Naive B cell (primary cell): ENCODE measurements at regions not wholly inside any gene's neighbourhood (a gene's known extent, or its start where the extent isn't known, plus 50 kb on each side); places are given as distances from the start of the nearest gene placed in this dataset.
"Not testable (repeated sequence)": the region's sequence is repeated elsewhere in the genome, so short reads cannot be mapped to it uniquely, and the experiment has no call there.

Experiments
- ATAC-seq, 2 donors: fragments of 150-1000 bp; cut with Tn5 transposase; 2 replicates each; pipeline ENCODE4 v1.10.0; 2021; ENCODE audit warnings: low read depth in 2 of 2, mild to moderate bottlenecking in 2 of 2, moderate library complexity in 2 of 2
- DNase-seq: peaks from one replicate; pipeline ENCODE4 v3.0.0; 2022
- H3K27ac Mint-ChIP-seq, 6 donors: one replicate each; pipeline ENCODE4 v1.8.0; 2020 to 2022; ENCODE audit warnings: mild to moderate bottlenecking in 6 of 6, mixed read lengths in 6 of 6, moderate library complexity in 5 of 6, inconsistent platforms in 2 of 6
- H3K27me3 Mint-ChIP-seq, 3 donors: one replicate each; pipeline ENCODE4 v1.8.0; 2021 to 2022; ENCODE audit warnings: mixed read lengths in 3 of 3, mild to moderate bottlenecking in 1 of 3
- H3K36me3 Mint-ChIP-seq, 2 donors: one replicate each; pipeline ENCODE4 v1.8.0; 2020 to 2022; ENCODE audit warnings: mixed read lengths in 2 of 2, inconsistent platforms in 1 of 2, mild to moderate bottlenecking in 1 of 2
- H3K4me1 Mint-ChIP-seq, 3 donors: one replicate each; pipeline ENCODE4 v1.8.0; 2020 to 2022; ENCODE audit warnings: mixed read lengths in 3 of 3, inconsistent platforms in 1 of 3, mild to moderate bottlenecking in 1 of 3, moderate library complexity in 1 of 3
- H3K4me3 Mint-ChIP-seq, 8 donors: one replicate each; pipeline ENCODE4 v1.8.0; 2020 to 2022; ENCODE audit warnings: mild to moderate bottlenecking in 8 of 8, mixed read lengths in 8 of 8, moderate library complexity in 8 of 8, inconsistent platforms in 2 of 8
- H3K9me3 Mint-ChIP-seq, 7 donors: one replicate each; pipeline ENCODE4 v1.8.0; 2020 to 2022; ENCODE audit warnings: mixed read lengths in 7 of 7, mild to moderate bottlenecking in 5 of 7, inconsistent platforms in 2 of 7, moderate library complexity in 1 of 7

DNA sequence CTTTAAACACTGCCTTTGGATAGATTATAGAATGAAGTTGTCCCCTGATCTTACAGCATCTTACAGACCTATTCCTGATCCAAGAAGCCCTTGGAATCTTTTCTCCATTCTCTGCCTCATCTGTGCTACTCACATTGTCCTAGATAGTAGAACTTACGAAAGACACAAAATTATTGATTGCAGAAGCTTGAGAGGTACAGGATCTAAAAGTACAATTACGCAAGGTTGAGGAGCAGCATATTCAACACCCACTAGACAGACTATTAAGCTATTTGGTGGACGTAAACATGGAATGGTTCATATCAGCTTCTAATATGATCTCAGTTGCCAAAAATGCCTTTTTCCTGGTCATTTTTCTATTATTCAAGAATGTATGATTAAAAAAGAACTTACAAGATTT, 90.5 kb upstream of the SEM1 start:
- peaks cover 5 to 19% (median 18%) of the 10 kb centered on the region in 3 donors for H3K27me3 Mint-ChIP-seq

DNA sequence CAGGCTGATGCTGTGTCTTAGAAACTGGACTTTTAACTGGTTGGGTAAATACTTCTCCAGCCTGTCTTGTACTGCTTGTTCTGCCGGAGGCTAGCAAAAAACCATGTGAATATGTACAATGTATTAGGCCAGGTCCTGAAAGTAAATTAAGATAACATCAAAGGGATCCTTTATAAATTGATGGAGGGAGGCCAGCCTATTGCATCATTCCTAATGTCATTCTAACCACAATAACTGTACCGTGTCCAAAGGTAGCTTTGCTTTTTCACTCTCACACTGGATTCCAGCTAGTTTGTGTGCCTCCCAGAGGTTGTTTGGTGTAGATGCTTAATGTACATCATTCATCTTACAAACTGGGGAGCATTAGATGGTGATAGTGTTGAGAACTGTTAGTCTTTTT, 91.2 kb upstream of the SEM1 start:
- H3K27me3 Mint-ChIP-seq, result peaks cover 5 to 19% (median 18%) of the 10 kb centered on the region in 3 donors
- no peak overlapping the region for H3K4me3 Mint-ChIP-seq
- H3K4me1 Mint-ChIP-seq, result no peaks in the 10 kb centered on the region

More for the DNA sequence above, 90.5 kb upstream of the SEM1 start:
- H3K4me3 Mint-ChIP-seq, result no peak overlapping the region
- no peak for DNase-seq
- no peaks in the 10 kb centered on the region for H3K4me1 Mint-ChIP-seq
- H3K36me3 Mint-ChIP-seq, result no peaks in the 10 kb centered on the region
- no peak for ATAC-seq
- no peak overlapping the region for H3K27ac Mint-ChIP-seq
- peaks cover 0 to 2% (median 0%) of the 10 kb centered on the region in 7 donors for H3K9me3 Mint-ChIP-seq

DNA sequence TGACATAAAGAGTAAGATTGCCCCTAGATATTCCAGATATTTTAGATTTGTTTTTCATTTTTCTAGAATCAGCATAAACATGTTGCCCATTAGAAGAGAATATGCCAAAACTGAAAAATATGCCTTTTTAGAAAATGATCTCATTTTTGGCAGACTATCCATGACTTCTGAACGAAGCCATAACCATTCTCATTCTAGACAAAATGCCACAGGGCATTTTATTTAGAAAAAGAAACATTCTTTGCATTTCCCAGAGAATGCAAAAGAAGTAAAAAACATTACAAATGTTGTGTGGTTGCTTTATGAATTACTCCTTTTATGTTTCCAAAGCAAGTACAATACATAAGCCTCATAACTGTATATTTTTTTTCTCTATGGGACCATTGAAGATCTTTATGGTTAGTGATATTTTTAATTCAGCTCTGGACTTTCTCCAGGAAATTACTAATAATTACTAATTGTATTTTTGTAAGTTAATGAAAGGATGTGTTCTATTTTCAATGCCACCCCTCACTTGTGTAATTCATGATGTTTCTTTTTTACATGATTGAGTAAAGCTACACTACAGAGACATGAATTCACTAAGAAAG, 109.6 kb upstream of the SEM1 start:
- DNase-seq (no peak), ATAC-seq (no peak)
- Mint-ChIP-seq H3K4me1 (no peaks in the 10 kb centered on the region), H3K36me3 (no peaks in the 10 kb centered on the region), H3K9me3 (peaks cover 0 to 6% (median under 1%) of the 10 kb centered on the region in 7 donors), H3K4me3 (no peak overlapping the region), H3K27ac (no peak overlapping the region), H3K27me3 (peaks cover 4 to 9% (median 5%) of the 10 kb centered on the region in 3 donors)

More for the DNA sequence above, 91.2 kb upstream of the SEM1 start:
- DNase-seq (no peak), ATAC-seq (no peak)
- no peaks in the 10 kb centered on the region for H3K36me3 Mint-ChIP-seq
- peaks cover 0 to 2% (median 0%) of the 10 kb centered on the region in 7 donors for H3K9me3 Mint-ChIP-seq
- H3K27ac Mint-ChIP-seq, result no peak overlapping the region

DNA sequence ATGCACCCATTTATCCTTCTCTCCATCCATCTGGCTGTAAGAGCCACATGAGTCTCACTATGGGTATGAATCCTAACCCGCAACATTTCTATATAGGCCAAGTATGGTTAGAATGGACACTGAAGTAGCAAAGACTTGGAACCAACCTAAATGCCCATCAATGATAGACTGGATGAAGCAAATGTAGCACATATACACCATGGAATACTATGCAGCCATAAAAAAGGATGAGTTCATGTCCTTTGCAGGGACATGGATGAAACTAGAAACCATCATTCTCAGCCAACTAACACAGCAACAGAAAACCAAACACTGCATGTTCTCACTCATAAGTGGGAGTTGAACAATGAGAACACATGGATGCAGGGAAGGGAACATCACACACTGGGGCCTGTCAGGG, 111.5 kb upstream of the SEM1 start:
- not testable (repeated sequence) for DNase-seq, H3K36me3 Mint-ChIP-seq, H3K27ac Mint-ChIP-seq, H3K27me3 Mint-ChIP-seq, H3K4me1 Mint-ChIP-seq, ATAC-seq, H3K4me3 Mint-ChIP-seq, H3K9me3 Mint-ChIP-seq

DNA sequence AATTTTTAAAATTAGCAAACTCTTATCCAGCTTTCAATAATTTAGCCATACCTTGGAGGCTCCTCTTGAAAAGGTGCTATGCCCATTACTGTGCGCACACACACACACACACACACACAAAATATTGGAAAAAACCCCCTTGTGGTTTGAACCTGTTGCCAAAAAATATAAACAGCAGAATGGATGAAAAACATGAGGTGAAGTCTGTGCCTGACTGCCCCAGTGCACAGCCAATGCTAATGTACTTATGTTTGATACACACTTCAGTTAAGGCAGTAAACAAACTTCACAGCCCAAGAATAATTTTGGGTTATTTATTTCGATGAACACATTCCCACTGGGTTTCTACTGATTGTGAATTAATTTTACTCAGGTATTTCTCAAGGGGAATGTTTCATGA, 113.2 kb upstream of the SEM1 start:
- H3K9me3 Mint-ChIP-seq, result peaks cover 0 to 4% (median 0%) of the 10 kb centered on the region in 7 donors
- H3K27me3 Mint-ChIP-seq, result peaks cover 0 to 9% (median 1%) of the 10 kb centered on the region in 3 donors
- DNase-seq (no peak), ATAC-seq (no peak)
- H3K4me1 Mint-ChIP-seq, result no peaks in the 10 kb centered on the region
- no peak overlapping the region for H3K4me3 Mint-ChIP-seq
- H3K36me3 Mint-ChIP-seq, result no peaks in the 10 kb centered on the region
- no peak overlapping the region for H3K27ac Mint-ChIP-seq

- H3K4me1 Mint-ChIP-seq, result no peaks in the 10 kb centered on the region
- peaks cover 0 to 9% (median 0%) of the 10 kb centered on the region in 3 donors for H3K27me3 Mint-ChIP-seq
- DNase-seq (no peak), ATAC-seq (no peak)
- no peak overlapping the region for H3K27ac Mint-ChIP-seq
- peaks cover 0 to 5% (median 0%) of the 10 kb centered on the region in 7 donors for H3K9me3 Mint-ChIP-seq
- no peak overlapping the region for H3K4me3 Mint-ChIP-seq
- H3K36me3 Mint-ChIP-seq, result no peaks in the 10 kb centered on the region
Observed at GRCh38 chr7:96823274-96823673, 113.6 kb upstream of the SEM1 start.

- no peaks in the 10 kb centered on the region for H3K36me3 Mint-ChIP-seq
- H3K27me3 Mint-ChIP-seq, result peaks cover 0 to 9% (median 0%) of the 10 kb centered on the region in 3 donors
- H3K4me3 Mint-ChIP-seq, result no peak overlapping the region
- H3K4me1 Mint-ChIP-seq, result no peaks in the 10 kb centered on the region
- ATAC-seq (no peak), DNase-seq (no peak)
- H3K27ac Mint-ChIP-seq, result no peak overlapping the region
- peaks cover 0 to 6% (median 3%) of the 10 kb centered on the region in 7 donors for H3K9me3 Mint-ChIP-seq
Observed at GRCh38 chr7:96824686-96825085, 115.0 kb upstream of the SEM1 start.

- Mint-ChIP-seq H3K9me3 (peaks cover 0 to 6% (median 3%) of the 10 kb centered on the region in 7 donors), H3K36me3 (no peaks in the 10 kb centered on the region), H3K4me1 (no peaks in the 10 kb centered on the region), H3K27me3 (peaks cover 0 to 3% (median 0%) of the 10 kb centered on the region in 3 donors), H3K27ac (no peak overlapping the region), H3K4me3 (no peak overlapping the region)
- no peak for DNase-seq
- ATAC-seq, result no peak
Observed at GRCh38 chr7:96825285-96825684, 115.6 kb upstream of the SEM1 start.

DNA sequence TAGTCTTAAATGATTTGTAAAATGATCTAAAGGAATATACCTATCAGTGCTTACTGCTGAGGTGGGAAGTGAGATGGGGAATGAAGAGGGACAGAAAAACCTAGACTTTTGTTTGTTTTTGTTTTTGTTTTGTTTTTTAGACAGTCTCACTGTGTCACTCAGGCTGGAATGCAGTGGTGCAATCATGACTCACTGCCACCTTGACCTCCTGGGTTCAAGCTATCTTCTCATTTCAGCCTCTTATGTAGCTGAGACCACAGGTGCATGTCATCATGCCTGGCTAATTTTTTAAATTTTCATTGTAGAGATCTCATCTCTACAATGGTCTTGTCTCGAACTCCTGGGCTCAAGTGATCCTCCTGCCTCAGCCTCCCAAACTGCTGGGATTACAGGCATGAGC, 116.4 kb upstream of the SEM1 start:
- Mint-ChIP-seq H3K4me1 (no peaks in the 10 kb centered on the region), H3K9me3 (peaks cover 0 to 7% (median 3%) of the 10 kb centered on the region in 7 donors), H3K4me3 (peak overlapping the region in 1 of 8 donors; percentile 42), H3K36me3 (no peaks in the 10 kb centered on the region), H3K27me3 (no peaks in the 10 kb centered on the region), H3K27ac (no peak overlapping the region)
- ATAC-seq, result no peak
- no peak for DNase-seq

- Mint-ChIP-seq H3K4me1 (no peaks in the 10 kb centered on the region), H3K4me3 (no peak overlapping the region), H3K27ac (no peak overlapping the region), H3K36me3 (no peaks in the 10 kb centered on the region), H3K27me3 (no peaks in the 10 kb centered on the region), H3K9me3 (peaks cover 0 to 7% (median 3%) of the 10 kb centered on the region in 7 donors)
- no peak for ATAC-seq
- DNase-seq, result no peak
Observed at GRCh38 chr7:96827701-96828100, 118.1 kb upstream of the SEM1 start.

DNA sequence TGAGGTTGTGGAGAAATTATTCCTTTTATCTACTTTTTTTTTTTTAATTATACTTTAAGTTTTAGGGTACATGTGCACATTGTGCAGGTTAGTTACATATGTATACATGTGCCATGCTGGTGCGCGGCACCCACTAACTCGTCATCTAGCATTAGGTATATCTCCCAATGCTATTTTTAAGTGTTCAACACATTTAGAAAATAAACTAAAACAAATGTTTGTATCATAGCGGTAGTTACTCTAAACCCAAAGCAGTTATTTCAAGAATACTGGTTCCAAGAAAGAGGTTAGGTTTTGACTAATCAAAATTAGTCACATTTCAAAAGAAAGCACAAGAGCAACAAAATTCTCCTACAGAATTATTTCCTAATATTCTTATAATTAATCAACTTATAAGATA, 119.5 kb upstream of the SEM1 start:
- ATAC-seq, H3K4me1 Mint-ChIP-seq, DNase-seq, H3K27ac Mint-ChIP-seq, H3K36me3 Mint-ChIP-seq, H3K27me3 Mint-ChIP-seq, H3K4me3 Mint-ChIP-seq, H3K9me3 Mint-ChIP-seq: not testable (repeated sequence)

GRCh38 chr7:96831446-96831845, 121.8 kb upstream of the SEM1 start:
- Mint-ChIP-seq H3K4me3 (no peak overlapping the region), H3K27ac (no peak overlapping the region), H3K36me3 (no peaks in the 10 kb centered on the region), H3K27me3 (no peaks in the 10 kb centered on the region), H3K4me1 (no peaks in the 10 kb centered on the region), H3K9me3 (peaks cover 0 to 7% (median 3%) of the 10 kb centered on the region in 7 donors)
- DNase-seq, result no peak
- no peak for ATAC-seq

GRCh38 chr7:96832092-96832662, 122.5 kb upstream of the SEM1 start:
- no peak overlapping the region for H3K27ac Mint-ChIP-seq
- no peaks in the 10 kb centered on the region for H3K36me3 Mint-ChIP-seq
- H3K27me3 Mint-ChIP-seq, result no peaks in the 10 kb centered on the region
- no peak overlapping the region for H3K4me3 Mint-ChIP-seq
- no peak for ATAC-seq
- no peak for DNase-seq
- peaks cover 0 to 7% (median 4%) of the 10 kb centered on the region in 3 donors for H3K4me1 Mint-ChIP-seq
- H3K9me3 Mint-ChIP-seq, result peaks cover 0 to 7% (median 3%) of the 10 kb centered on the region in 7 donors

GRCh38 chr7:96833676-96834453, 124.2 kb upstream of the SEM1 start:
- Mint-ChIP-seq H3K36me3 (no peaks in the 10 kb centered on the region), H3K9me3 (peaks cover 0 to 5% (median 3%) of the 10 kb centered on the region in 7 donors), H3K27ac (no peak overlapping the region), H3K4me3 (no peak overlapping the region), H3K27me3 (no peaks in the 10 kb centered on the region), H3K4me1 (peaks cover 0 to 15% (median 11%) of the 10 kb centered on the region in 3 donors)
- DNase-seq, result no peak
- no peak for ATAC-seq
